Muscle layer of colon (tissue), 2 donors: ENCODE measurements at regions not wholly inside any gene's neighbourhood (a gene's known extent, or its start where the extent isn't known, plus 50 kb on each side); places are given as distances from the start of the nearest gene placed in this dataset.

Source experiments
- H3K27ac ChIP-seq: one replicate; pipeline ENCODE4 v1.7.0; 2013; ENCODE audit warnings: low read depth, mild to moderate bottlenecking, low read length, moderate library complexity
- H3K27me3 ChIP-seq, 2 donors: one replicate each; pipeline ENCODE4 v1.7.0; 2013; ENCODE audit warnings: low read length in 2 of 2, mild to moderate bottlenecking in 2 of 2; ENCODE audit not compliant: insufficient read depth in 2 of 2, control insufficient read depth in 1 of 2
- H3K36me3 ChIP-seq: one replicate; pipeline ENCODE4 v1.7.0; 2013; ENCODE audit warnings: mild to moderate bottlenecking, low read length; ENCODE audit not compliant: insufficient read depth
- H3K4me1 ChIP-seq: one replicate; pipeline ENCODE4 v1.7.0; 2013; ENCODE audit warnings: mild to moderate bottlenecking, low read length; ENCODE audit not compliant: insufficient read depth
- H3K4me3 ChIP-seq, 2 donors: one replicate each; pipeline ENCODE4 v1.7.0; 2013; ENCODE audit warnings: low read length in 2 of 2, low read depth in 1 of 2, mild to moderate bottlenecking in 1 of 2, moderate library complexity in 1 of 2
- H3K9ac ChIP-seq: one replicate; pipeline ENCODE4 v1.7.0; 2013; ENCODE audit warnings: low read length
- H3K9me3 ChIP-seq: one replicate; pipeline ENCODE4 v1.7.0; 2013; ENCODE audit warnings: mild to moderate bottlenecking, low read length
- donor health status: abdominal sarcoma.
- donor health status: Adenocarcinoma of cecum.

DNA sequence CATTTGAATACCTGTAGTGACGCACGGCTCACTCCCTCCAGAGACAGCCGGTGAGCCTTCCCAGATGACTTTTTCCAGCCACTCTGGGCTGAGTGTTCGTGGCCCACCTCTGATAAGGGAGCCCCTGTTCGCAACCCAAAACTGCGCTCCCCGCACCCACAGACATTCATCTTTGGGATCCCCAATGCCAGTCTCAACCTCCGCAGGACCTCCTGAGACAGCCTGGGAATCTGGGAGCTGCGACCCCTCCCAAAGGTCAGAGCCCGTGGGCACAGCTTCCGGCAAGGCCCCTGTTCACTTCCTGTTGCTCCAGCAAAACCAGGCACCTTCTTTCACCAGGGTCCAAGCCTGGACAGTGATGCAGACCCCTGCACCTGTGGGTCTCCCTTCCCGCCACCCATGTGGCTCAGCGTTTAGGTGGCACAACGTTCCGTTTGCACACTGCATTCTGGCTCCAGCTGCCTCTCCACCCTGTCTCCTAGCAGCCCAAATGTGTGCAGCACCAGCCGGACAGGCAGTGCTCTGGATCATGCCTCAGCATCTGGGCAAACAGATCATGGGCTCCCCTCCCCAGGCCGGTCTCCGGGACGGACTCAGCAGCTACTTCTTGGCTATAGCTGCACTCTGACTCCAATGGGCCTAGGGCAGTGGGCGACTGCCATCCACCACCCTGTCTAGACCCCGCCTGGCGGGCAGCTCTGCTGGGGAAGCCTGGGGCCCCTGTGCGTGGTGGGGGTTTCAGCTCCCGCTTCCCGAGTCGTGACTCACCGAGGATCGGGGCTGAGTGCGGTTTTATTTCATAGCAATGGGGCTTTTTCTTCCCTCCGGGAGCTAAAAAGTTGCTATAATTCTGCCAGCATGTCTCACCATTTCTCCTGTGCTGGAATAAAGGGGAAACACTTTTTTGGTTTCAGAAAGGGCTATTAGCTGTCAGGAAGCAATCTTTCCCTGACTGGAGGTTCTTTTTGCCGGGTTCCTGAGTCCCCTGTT lies 156.0 kb downstream of the OLFM1 start:
- Histone ChIP-seq H3K36me3 (no peaks in the 10 kb centered on the region), H3K4me1 (no peaks in the 10 kb centered on the region), H3K27ac (no peak overlapping the region), H3K27me3 (peaks cover 0 to 4% of the 10 kb centered on the region in 2 donors), H3K4me3 (no peak overlapping the region), H3K9me3 (no peaks in the 10 kb centered on the region), H3K9ac (no peak overlapping the region)

DNA sequence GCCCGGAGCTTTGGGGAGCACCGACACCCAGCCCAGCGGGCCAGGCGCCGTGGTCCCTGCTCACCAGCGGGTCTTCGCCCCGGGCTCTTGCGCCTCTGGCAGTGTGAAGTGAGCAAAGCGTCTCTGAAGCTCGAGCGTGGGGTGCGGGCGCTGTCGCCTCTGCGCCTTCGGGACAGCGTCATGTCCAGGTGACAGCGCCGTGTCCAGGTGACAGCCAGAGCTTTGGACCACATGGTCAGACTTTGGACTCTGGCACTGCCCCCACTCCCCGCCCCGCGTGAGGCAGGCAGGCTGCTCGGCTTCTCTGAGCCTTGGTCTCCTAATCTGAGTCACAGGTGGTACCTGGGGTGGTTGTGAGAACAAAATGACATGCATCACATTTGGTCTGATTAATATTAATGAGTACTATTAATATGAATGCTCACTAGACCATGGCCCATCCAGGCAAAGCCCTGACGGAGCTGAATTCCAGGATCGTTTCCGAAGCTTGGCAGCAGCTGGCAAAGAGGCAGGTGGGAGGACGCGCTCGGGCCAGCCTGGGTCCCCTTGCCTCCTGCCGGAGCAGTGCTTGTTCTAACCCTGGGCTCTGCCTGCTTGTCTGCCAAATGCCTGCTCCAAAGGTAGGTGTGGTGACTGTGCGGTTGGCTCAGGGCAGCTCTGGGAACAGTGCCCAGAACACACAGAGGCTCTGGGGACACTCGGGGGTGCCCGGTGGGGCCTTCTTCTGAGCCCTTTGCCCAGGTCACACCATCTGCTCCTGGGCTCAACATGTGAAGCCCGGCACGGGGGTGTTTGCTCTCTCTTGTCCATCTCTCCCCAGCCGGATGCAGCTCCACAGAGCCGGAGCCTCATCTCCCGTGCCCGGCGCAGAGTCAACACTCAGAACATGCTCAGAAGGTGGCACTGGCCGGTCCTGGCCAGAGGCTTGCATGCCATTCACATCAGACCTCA lies 157.1 kb downstream of the OLFM1 start:
- no peaks in the 10 kb centered on the region for H3K4me1 ChIP-seq
- no peaks in the 10 kb centered on the region for H3K36me3 ChIP-seq
- no peak overlapping the region for H3K27ac ChIP-seq
- H3K9me3 ChIP-seq, result no peaks in the 10 kb centered on the region
- no peak overlapping the region for H3K9ac ChIP-seq
- no peak overlapping the region for H3K4me3 ChIP-seq
- H3K27me3 ChIP-seq, result peaks cover 0 to 4% of the 10 kb centered on the region in 2 donors

DNA sequence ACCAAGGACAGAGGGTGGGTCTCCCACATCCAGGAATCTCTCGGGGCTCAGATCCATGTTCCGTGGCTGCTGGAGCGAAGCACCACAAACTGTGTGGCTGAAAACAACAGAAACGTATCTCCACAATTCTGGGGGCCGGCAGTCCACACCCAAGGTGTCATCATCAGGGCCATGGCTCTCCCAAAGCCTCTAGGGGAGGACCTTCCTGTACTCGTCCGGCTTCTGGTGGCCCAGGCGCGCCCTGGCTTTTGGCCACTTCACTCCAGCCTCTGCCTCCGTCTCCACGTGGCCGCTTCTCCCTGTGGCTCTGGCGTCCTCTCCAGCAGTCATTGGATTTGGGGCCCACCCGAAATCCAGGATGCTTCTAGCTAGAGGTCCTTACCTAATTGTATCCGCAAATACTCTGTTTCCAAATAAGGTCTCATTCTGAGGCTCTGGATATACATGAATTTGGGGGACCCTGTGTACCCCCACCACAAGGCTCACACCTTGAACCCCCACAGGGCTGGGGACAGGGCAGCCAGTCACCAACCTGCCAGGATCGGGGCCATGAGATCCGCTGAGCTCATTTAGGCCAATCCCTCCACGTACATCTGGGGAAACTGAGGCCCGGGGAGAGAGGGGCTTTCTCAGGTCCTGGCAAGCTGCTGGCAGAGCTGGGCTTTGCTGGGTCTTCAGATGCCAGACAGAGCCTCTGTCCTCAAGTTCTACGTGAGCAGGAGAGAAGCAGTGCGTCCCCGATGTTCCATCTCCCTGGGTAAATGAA lies 158.2 kb downstream of the OLFM1 start:
- H3K27ac ChIP-seq, result no peak overlapping the region
- no peak overlapping the region for H3K4me3 ChIP-seq

DNA sequence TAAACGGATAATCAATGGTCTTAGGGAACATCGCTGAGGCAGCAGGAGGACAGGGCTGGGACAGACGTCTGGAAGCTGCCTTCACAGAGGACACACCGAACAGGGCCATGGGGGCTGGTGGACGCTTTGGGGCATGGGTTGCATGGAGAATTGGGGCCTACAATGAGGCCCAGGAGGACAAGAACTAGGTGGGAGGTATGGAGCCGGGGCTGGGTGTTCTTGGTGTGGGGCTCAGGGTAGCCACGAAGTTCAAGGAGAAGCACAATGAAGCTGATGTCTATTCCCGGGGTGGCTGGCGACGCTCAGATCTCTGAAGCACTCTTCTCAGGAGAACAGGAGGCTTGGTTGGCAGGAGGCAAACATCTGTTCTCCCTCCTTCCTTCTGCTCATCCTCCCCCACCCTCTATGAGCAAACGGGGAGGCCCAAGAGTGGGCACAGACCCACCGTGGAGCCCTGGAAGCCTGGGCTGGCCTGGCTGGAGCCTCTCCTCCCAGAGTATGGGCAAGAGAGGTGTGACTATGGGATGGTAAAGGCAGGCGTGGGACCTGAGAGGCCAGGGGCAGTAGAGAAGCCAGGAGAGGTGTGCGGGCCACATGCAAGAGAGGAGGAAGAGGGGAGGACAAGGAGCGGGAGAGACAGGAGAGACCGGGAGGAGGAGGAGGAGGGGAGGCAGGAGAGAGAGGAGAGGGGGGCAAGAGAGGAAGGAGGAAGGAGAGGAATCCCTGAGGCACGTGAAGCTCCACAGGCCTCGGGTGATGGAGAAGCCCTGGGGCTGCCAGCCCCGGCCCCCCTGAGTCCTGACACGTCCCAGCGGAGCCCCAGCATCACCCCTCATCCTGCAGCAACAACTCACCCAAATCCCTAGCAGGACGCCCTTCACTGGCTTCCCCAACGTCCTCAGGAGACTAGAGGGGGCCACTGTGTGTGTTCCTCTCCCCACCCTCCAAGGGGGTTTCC lies 159.1 kb downstream of the OLFM1 start:
- Histone ChIP-seq H3K9me3 (no peaks in the 10 kb centered on the region), H3K9ac (no peak overlapping the region), H3K4me3 (no peak overlapping the region), H3K27ac (no peak overlapping the region), H3K36me3 (no peaks in the 10 kb centered on the region), H3K27me3 (peaks cover 0 to 4% of the 10 kb centered on the region in 2 donors), H3K4me1 (no peaks in the 10 kb centered on the region)

More for the DNA sequence above, 158.2 kb downstream of the OLFM1 start:
- no peaks in the 10 kb centered on the region for H3K36me3 ChIP-seq
- no peaks in the 10 kb centered on the region for H3K4me1 ChIP-seq
- H3K27me3 ChIP-seq, result peaks cover 0 to 4% of the 10 kb centered on the region in 2 donors
- H3K9me3 ChIP-seq, result no peaks in the 10 kb centered on the region
- no peak overlapping the region for H3K9ac ChIP-seq

DNA sequence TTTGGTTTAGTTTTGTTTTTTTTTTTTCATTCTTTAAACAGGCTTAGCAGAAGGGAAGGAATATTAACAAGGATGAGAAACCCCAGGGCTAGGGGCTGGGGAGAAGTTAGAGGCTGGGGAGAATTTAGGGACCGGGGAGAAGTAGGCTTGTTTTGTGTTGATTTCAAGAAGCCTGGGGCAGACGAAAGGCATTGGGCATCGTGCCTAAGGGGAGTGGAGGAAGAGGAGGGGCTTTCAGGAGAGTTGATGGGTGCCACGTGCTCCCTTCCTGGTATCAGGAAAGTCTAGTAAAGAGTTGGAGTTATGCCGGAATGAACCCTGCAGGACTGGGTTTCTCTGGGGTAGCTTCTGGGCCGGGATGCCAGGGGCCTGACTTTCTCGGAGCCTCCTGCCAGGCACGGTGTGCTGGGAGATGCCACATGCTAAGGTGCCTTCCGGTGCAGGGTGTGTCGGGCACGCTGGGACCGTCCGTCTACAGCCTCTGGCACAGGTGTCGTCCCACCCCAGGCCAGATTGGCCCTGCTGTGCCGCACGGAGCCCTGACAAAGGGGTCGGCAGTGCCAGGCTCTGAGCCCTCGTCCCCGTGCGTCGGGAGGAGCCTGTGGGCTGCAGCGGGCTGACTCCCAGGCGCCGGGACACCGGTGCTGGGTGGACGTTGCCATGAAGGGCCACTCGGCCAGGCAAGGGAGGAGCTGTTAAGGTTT lies 159.9 kb downstream of the OLFM1 start:
- no peaks in the 10 kb centered on the region for H3K36me3 ChIP-seq
- H3K27ac ChIP-seq, result no peak overlapping the region
- no peak overlapping the region for H3K4me3 ChIP-seq
- H3K27me3 ChIP-seq, result peaks cover 0 to 4% of the 10 kb centered on the region in 2 donors
- H3K9me3 ChIP-seq, result no peaks in the 10 kb centered on the region
- H3K9ac ChIP-seq, result no peak overlapping the region
- no peaks in the 10 kb centered on the region for H3K4me1 ChIP-seq

DNA sequence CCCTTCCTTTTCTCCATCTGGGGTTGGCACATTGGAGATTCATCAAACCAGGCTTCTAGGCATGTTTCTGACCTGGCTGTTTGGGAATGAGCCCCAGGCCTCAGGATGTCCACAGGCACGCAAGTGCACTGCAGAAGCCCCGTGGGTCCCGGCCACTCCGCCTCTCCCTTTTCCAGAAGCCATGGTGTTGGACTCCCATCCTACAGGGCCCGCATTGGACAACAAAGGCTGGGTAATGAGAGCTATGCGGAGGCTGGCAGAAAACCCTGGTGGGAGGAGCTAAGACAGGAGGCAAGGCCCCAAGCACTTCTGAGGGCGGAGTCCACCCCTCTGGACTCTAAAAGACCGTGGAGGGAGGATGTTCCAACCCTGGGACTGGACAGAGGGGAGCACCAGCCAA lies 160.6 kb downstream of the OLFM1 start:
- Histone ChIP-seq H3K9ac (no peak overlapping the region), H3K4me3 (no peak overlapping the region), H3K27ac (no peak overlapping the region), H3K9me3 (no peaks in the 10 kb centered on the region), H3K27me3 (peaks cover 0 to 8% of the 10 kb centered on the region in 2 donors), H3K36me3 (no peaks in the 10 kb centered on the region), H3K4me1 (no peaks in the 10 kb centered on the region)

DNA sequence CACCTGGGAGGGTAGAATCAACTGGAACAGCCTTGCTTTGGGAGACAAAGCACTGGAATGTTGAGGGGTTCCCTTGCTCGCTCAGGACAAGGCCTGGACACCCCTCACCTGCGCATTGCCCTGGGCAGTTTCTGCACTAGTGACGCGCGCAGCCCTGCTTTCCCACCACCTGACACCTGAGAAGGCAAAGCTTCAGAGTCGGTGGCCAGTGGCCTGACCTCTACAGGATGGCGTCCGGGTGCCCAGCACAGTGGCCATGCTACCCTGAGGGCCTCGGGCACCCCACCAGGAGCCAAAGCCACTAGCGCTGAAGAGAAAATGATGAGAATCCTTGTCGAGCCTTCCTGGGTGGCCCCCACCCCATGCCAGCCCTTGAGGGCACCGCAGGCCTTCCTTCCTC lies 161.3 kb downstream of the OLFM1 start:
- Histone ChIP-seq H3K9me3 (no peaks in the 10 kb centered on the region), H3K4me3 (no peak overlapping the region), H3K4me1 (no peaks in the 10 kb centered on the region), H3K27ac (no peak overlapping the region), H3K9ac (no peak overlapping the region), H3K36me3 (no peaks in the 10 kb centered on the region), H3K27me3 (peaks cover 0 to 8% of the 10 kb centered on the region in 2 donors)

DNA sequence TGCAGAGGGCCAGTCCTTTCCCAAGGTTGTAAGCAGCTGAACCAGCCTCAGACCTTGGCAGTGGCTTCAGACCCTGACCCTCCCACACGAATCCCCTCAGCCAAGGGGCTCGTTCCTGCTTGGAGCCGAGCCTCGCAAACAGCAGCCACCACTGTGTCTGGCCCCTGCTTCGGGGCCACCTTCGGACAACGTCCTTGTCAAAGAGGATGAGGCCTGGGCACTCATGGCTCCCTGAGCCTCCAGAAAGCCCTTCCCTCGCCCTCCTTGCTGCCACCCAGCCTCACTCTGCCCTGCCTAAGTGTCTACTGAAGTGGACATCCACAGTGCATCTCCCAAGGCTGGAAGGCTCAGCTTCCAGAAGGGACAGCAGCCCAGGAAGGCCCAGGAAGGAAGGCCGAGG lies 161.7 kb downstream of the OLFM1 start:
- Histone ChIP-seq H3K36me3 (no peaks in the 10 kb centered on the region), H3K27ac (no peak overlapping the region), H3K27me3 (peaks cover 0 to 8% of the 10 kb centered on the region in 2 donors), H3K9ac (no peak overlapping the region), H3K9me3 (no peaks in the 10 kb centered on the region), H3K4me1 (no peaks in the 10 kb centered on the region), H3K4me3 (no peak overlapping the region)

DNA sequence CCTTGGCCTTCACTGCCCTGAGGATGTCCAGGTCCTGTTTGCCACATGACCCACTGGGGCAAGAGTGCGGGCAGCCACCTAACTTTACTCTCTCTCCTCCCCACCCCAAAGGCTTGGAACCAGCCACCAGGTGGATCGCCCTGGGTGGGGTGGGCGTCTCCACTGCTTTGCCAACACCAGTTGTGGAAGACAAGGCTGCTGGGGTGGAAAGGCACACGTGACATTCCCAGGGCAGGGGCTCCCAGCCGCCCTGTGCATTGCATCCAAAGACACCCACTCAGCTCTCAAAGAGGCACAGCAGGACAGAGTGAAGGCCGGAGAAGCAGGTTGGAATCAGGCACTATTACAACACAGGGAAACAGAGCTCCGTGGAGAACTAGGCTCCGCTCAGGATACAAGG lies 162.2 kb downstream of the OLFM1 start:
- Histone ChIP-seq H3K36me3 (no peaks in the 10 kb centered on the region), H3K9me3 (no peaks in the 10 kb centered on the region), H3K27me3 (peaks cover 0 to 8% of the 10 kb centered on the region in 2 donors), H3K4me3 (no peak overlapping the region), H3K4me1 (no peaks in the 10 kb centered on the region), H3K9ac (no peak overlapping the region), H3K27ac (no peak overlapping the region)

DNA sequence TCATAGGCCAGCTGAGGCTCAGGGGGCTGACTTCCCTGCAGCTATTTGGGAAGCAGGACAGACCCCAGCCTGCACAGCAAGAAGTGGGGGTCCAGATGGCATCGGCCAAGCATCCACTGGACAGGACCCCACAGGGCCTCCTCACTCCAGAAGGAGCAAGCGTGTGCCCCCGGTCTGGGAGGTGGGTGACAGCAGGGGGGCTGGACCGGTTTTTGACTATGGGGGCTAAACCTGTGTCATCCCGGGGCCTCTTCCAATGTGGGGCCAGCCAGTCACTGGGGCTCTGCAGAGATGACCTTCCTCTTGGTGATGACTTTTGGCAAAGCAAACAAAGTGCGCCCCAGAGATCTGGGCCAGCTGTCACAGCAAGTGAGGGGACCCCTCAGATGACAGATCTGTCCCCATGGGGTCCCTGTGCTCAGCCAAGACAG lies 163.9 kb downstream of the OLFM1 start:
- no peaks in the 10 kb centered on the region for H3K4me1 ChIP-seq
- H3K27me3 ChIP-seq, result peaks cover 0 to 9% of the 10 kb centered on the region in 2 donors
- H3K36me3 ChIP-seq, result no peaks in the 10 kb centered on the region
- no peak overlapping the region for H3K4me3 ChIP-seq
- H3K27ac ChIP-seq, result no peak overlapping the region
- H3K9ac ChIP-seq, result no peak overlapping the region
- H3K9me3 ChIP-seq, result no peaks in the 10 kb centered on the region
